IMR-90 (cell line): ENCODE measurements at regions not wholly inside any gene's neighbourhood (a gene's known extent, or its start where the extent isn't known, plus 50 kb on each side); places are given as distances from the start of the nearest gene placed in this dataset.

ENCODE experiments used
- ATAC-seq: fragments of 200-7000 bp; cut with Tn5 transposase; 2 replicates; pipeline ENCODE4 v1.9.1; 2020; ENCODE audit warnings: low read depth, mild to moderate bottlenecking, moderate library complexity
- BruUV-seq: library from RNA; stranded (reverse); fragments of 400-500 nt; replicated peaks from 2 replicates; lab custom pipeline; 2021; lab: Mats Ljungman, UMichigan
- CTCF ChIA-PET: fragments of 300-600 bp; formaldehyde crosslinking; extraction: SDS; loops from one replicate; lab custom pipeline; 2021; ENCODE audit warnings: antibody characterized with exemption; lab: Yijun Ruan, JAX
- POLR2A ChIA-PET: fragments of 300-600 bp; sonication (Branson Sonifier 250); formaldehyde crosslinking; loops from one replicate; lab custom pipeline; 2022; ENCODE audit warnings: antibody characterized with exemption; ENCODE audit not compliant: unreplicated experiment; lab: Charles Lee
- DNase-seq: peaks from one replicate; pipeline ENCODE4 v3.0.0; 2013
- H2AFZ ChIP-seq: replicated peaks from 2 replicates; pipeline ENCODE3; 2013; ENCODE audit warnings: low read length, mild to moderate bottlenecking; ENCODE audit not compliant: poor library complexity
- H2AK5ac ChIP-seq: 2 replicates; pipeline ENCODE4 v1.6.1; 2013; ENCODE audit warnings: low read depth, low read length, inconsistent platforms
- H2AK9ac ChIP-seq: replicated peaks from 2 replicates; pipeline ENCODE3; 2013; ENCODE audit warnings: mild to moderate bottlenecking, low read depth, low read length, moderate library complexity; ENCODE audit not compliant: poor library complexity
- H2BK120ac ChIP-seq: 2 replicates; pipeline ENCODE4 v1.6.1; 2013; ENCODE audit warnings: low read depth, low read length, inconsistent platforms
- H2BK15ac ChIP-seq: 3 replicates; pipeline ENCODE4 v1.6.1; 2013; ENCODE audit warnings: low read depth, low read length, inconsistent platforms
- H2BK20ac ChIP-seq: 2 replicates; pipeline ENCODE4 v1.6.1; 2013; ENCODE audit warnings: low read depth, mild to moderate bottlenecking, inconsistent platforms, low read length, moderate library complexity
- H2BK5ac ChIP-seq: 2 replicates; pipeline ENCODE4 v1.6.1; 2013; ENCODE audit warnings: mild to moderate bottlenecking, low read depth, low read length, inconsistent platforms; ENCODE audit not compliant: poor library complexity, severe bottlenecking
- H3K14ac ChIP-seq: replicated peaks from 2 replicates; pipeline ENCODE4 v1.6.1; 2013; ENCODE audit warnings: low read depth, low read length, inconsistent platforms
- H3K18ac ChIP-seq: 2 replicates; pipeline ENCODE4 v1.6.1; 2013; ENCODE audit warnings: low read depth, low read length, control low read depth
- H3K23ac ChIP-seq: 2 replicates; pipeline ENCODE4 v1.6.1; 2013; ENCODE audit warnings: low read depth, low read length, inconsistent platforms
- H3K27ac ChIP-seq: 2 replicates; pipeline ENCODE4 v1.5.1; 2013; ENCODE audit warnings: mild to moderate bottlenecking, control low read depth, low read length; ENCODE audit not compliant: insufficient read depth
- H3K27me3 ChIP-seq: 2 replicates; pipeline ENCODE4 v1.6.1; 2013; ENCODE audit warnings: low read length; ENCODE audit not compliant: control insufficient read depth, insufficient read depth
- H3K36me3 ChIP-seq: 2 replicates; pipeline ENCODE4 v1.6.1; 2013; ENCODE audit warnings: low read length, mixed read lengths; ENCODE audit not compliant: control insufficient read depth, insufficient read depth
- H3K4ac ChIP-seq: 2 replicates; pipeline ENCODE4 v1.6.1; 2013; ENCODE audit warnings: low read depth, low read length, inconsistent platforms
- H3K4me1 ChIP-seq: 2 replicates; pipeline ENCODE4 v1.6.1; 2013; ENCODE audit warnings: low read length, mixed read lengths; ENCODE audit not compliant: control insufficient read depth, insufficient read depth
- H3K4me2 ChIP-seq: 2 replicates; pipeline ENCODE4 v1.6.1; 2013; ENCODE audit warnings: low read depth, mild to moderate bottlenecking, control low read depth, low read length, moderate library complexity
- H3K4me3 ChIP-seq: 2 replicates; pipeline ENCODE4 v1.5.1; 2013; ENCODE audit warnings: low read depth, mild to moderate bottlenecking, control low read depth, low read length, moderate library complexity; ENCODE audit not compliant: insufficient read depth
- H3K56ac ChIP-seq: 2 replicates; pipeline ENCODE4 v1.6.1; 2013; ENCODE audit warnings: low read length, inconsistent platforms; ENCODE audit not compliant: insufficient read depth; ENCODE audit errors: extremely low read depth
- H3K79me1 ChIP-seq, 2 experiments: 2 replicates each; pipeline ENCODE4 v1.6.1; 2013; ENCODE audit warnings: low read length in 2 of 2, inconsistent platforms in 1 of 2, low read depth in 1 of 2
- H3K9ac ChIP-seq: 2 replicates; pipeline ENCODE4 v1.6.1; 2013; ENCODE audit warnings: low read depth, low read length, control low read depth
- H3K9me1 ChIP-seq: 2 replicates; pipeline ENCODE4 v1.6.1; 2013; ENCODE audit warnings: low read length, inconsistent platforms; ENCODE audit not compliant: insufficient read depth
- H3K9me3 ChIP-seq: 2 replicates; pipeline ENCODE4 v1.6.1; 2013; ENCODE audit warnings: low read length; ENCODE audit not compliant: control insufficient read depth, insufficient read depth
- H4K20me1 ChIP-seq: 2 replicates; pipeline ENCODE4 v1.6.1; 2013; ENCODE audit warnings: low read length, inconsistent platforms; ENCODE audit not compliant: insufficient read depth
- H4K5ac ChIP-seq: 2 replicates; pipeline ENCODE4 v1.6.1; 2013; ENCODE audit warnings: mild to moderate bottlenecking, low read depth, low read length, control low read depth
- H4K8ac ChIP-seq, 2 experiments: 2 replicates each; pipeline ENCODE4 v1.6.1; 2013; ENCODE audit warnings: low read depth in 2 of 2, low read length in 2 of 2, control low read depth in 1 of 2, inconsistent platforms in 1 of 2
- H4K91ac ChIP-seq: 2 replicates; pipeline ENCODE4 v1.6.1; 2013; ENCODE audit warnings: low read depth, low read length, inconsistent platforms; ENCODE audit not compliant: insufficient read depth
- BHLHE40 ChIP-seq: fragments of 150-350 bp; IDR thresholded peaks from 2 replicates; pipeline ENCODE4 v1.6.1; 2016; ENCODE audit warnings: mild to moderate bottlenecking, low read depth, low read length
- CEBPB ChIP-seq: IDR thresholded peaks from 2 replicates; pipeline ENCODE4 v1.6.1; 2012; ENCODE audit warnings: low read depth, low read length, improper control_type of control experiment
- CHD1 ChIP-seq: IDR thresholded peaks from 2 replicates; pipeline ENCODE4 v1.6.1; 2012; ENCODE audit warnings: low read depth, low read length, improper control_type of control experiment
- FOS ChIP-seq: fragments of 150-350 bp; IDR thresholded peaks from 2 replicates; pipeline ENCODE4 v1.6.1; 2016; ENCODE audit warnings: low read depth, low read length
- MAFK ChIP-seq: IDR thresholded peaks from 2 replicates; pipeline ENCODE4 v1.6.1; 2012; ENCODE audit warnings: low read depth, low read length, improper control_type of control experiment
- MAZ ChIP-seq: IDR thresholded peaks from 2 replicates; pipeline ENCODE4 v1.6.1; 2012; ENCODE audit warnings: low read depth, mild to moderate bottlenecking, low read length, improper control_type of control experiment, moderate library complexity, borderline replicate concordance
- MXI1 ChIP-seq: IDR thresholded peaks from 2 replicates; pipeline ENCODE4 v1.6.1; 2012; ENCODE audit warnings: low read depth, mild to moderate bottlenecking, low read length, moderate library complexity, borderline replicate concordance
- NFE2L2 ChIP-seq: fragments of 150-350 bp; IDR thresholded peaks from 2 replicates; pipeline ENCODE4 v1.6.1; 2016; ENCODE audit warnings: low read depth, mild to moderate bottlenecking, low read length
- RAD21 ChIP-seq: IDR thresholded peaks from 2 replicates; pipeline ENCODE4 v1.6.1; 2012; ENCODE audit warnings: low read length, improper control_type of control experiment
- RFX5 ChIP-seq: IDR thresholded peaks from 2 replicates; pipeline ENCODE4 v1.8.0; 2012; ENCODE audit warnings: low read depth, mild to moderate bottlenecking, low read length, moderate library complexity
- SMC3 ChIP-seq: fragments of 150-350 bp; IDR thresholded peaks from 2 replicates; pipeline ENCODE4 v1.6.1; 2016; ENCODE audit warnings: low read depth, mild to moderate bottlenecking, antibody characterized with exemption, low read length, moderate library complexity
- WGBS, 2 experiments: methylation state at CpG; one replicate each; pipeline versions ENCODE4 v1.1.5 to v1.1.7; 2013; ENCODE audit warnings: missing lambda C conversion rate in 2 of 2; ENCODE audit not compliant: insufficient read length in 1 of 2; ENCODE audit errors: extremely low coverage in 2 of 2; 5-methylcytosine and 5-hydroxymethylcytosine counted together
- dilution Hi-C: fragments of 300-500 bp; cut with HindIII; formaldehyde crosslinking; loops from one replicate; pipeline ENCODE4 v1.14.3; 2018; ENCODE audit warnings: low sequenced_read_pairs; ENCODE audit not compliant: unreplicated experiment
- in situ Hi-C: fragments of 300-500 bp; cut with MboI; formaldehyde crosslinking; loops from 3 replicates; pipeline ENCODE4 v1.14.3; 2019; ENCODE audit warnings: low sequenced_read_pairs, inconsistent platforms, mixed read lengths
- intact Hi-C: fragments of 100-400 bp; cut with micrococcal nuclease; formaldehyde crosslinking; loops from 2 replicates; pipeline ENCODE4 v1.10.0; 2022
- TF ChIP-seq, protein P1 (sequence below): fragments of 150-350 bp; IDR thresholded peaks from 2 replicates; pipeline ENCODE4 v1.6.1; 2016; ENCODE audit warnings: low read depth, mild to moderate bottlenecking, low read length, moderate library complexity, borderline replicate concordance

DNA sequence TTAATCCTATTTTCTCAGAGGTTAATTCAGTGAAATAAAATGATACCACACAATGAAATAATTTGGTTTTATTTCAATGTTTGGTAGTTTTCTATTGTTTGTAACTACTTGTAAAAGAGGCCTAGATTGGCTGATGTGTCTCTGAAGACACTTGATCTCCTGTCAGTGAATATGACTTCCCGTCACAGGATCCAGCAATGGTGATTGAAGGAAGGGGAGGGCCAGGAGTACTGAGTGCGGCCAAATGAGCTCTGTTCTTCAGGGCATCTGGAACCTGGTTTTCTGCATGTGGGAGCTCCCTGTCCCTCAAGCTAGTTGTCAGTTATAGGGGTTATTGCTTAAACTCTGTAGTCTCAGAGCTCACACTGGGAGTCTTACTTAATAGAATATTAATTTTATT is 86.5 kb upstream of the OTUD4 start:
- no peaks in the 10 kb centered on the region for H3K36me3 ChIP-seq
- H3K9me3 ChIP-seq, result no peaks in the 10 kb centered on the region
- no peaks in the 10 kb centered on the region for H3K9me1 ChIP-seq
- no peak overlapping the region for H3K4me3 ChIP-seq
- no peaks in the 10 kb centered on the region for H3K27me3 ChIP-seq
- no peaks in the 10 kb centered on the region for H4K20me1 ChIP-seq
- H3K4me2 ChIP-seq, result no peak overlapping the region
- in situ Hi-C loops (no loop called here), intact Hi-C loops (no loop called here), dilution Hi-C loops (no loop called here)
- H3K9ac ChIP-seq, result no peak overlapping the region
- ATAC-seq (no peak), DNase-seq (no peak)
- no peak overlapping the region for H2AK9ac ChIP-seq
- H3K18ac ChIP-seq, result no peak overlapping the region
- H2BK15ac ChIP-seq, result no peak overlapping the region
- TF ChIP-seq SMC3 (no peak), MAFK (no peak), RAD21 (no peak), CHD1 (no peak), RFX5 (no peak), NFE2L2 (no peak), MAZ (no peak), MXI1 (no peak), BHLHE40 (no peak), FOS (no peak), CEBPB (no peak)
- TF ChIP-seq, protein P1, sequence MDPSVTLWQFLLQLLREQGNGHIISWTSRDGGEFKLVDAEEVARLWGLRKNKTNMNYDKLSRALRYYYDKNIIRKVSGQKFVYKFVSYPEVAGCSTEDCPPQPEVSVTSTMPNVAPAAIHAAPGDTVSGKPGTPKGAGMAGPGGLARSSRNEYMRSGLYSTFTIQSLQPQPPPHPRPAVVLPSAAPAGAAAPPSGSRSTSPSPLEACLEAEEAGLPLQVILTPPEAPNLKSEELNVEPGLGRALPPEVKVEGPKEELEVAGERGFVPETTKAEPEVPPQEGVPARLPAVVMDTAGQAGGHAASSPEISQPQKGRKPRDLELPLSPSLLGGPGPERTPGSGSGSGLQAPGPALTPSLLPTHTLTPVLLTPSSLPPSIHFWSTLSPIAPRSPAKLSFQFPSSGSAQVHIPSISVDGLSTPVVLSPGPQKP, result no peak
- no peak overlapping the region for H2AK5ac ChIP-seq
- POLR2A ChIA-PET, result no interaction called here
- no peak overlapping the region for H2BK120ac ChIP-seq
- H2AFZ ChIP-seq, result no peak overlapping the region
- no peaks in the 10 kb centered on the region for H3K4me1 ChIP-seq
- no peak overlapping the region for H4K5ac ChIP-seq
- WGBS, 2 experiments, result 100% methylated on average over 1 of the region's 2 CpGs; no CpG with 5 or more reads in 1 of the 2 experiments
- no peak overlapping the region for H4K91ac ChIP-seq
- CTCF ChIA-PET, result interaction anchor here (0.6 kb wide), 1 partner anchor 635 kb away, joined by 3 read pairs; no protein-coding TSS in a partner anchor
- H3K23ac ChIP-seq, result no peak overlapping the region
- H2BK5ac ChIP-seq, result no peak overlapping the region
- H2BK20ac ChIP-seq, result no peak overlapping the region
- H3K27ac ChIP-seq, result no peak overlapping the region
- H3K79me1 ChIP-seq, result no peaks in the 10 kb centered on the region
- no peak overlapping the region for H3K4ac ChIP-seq
- H3K14ac ChIP-seq, result no peak overlapping the region
- no peak overlapping the region for H3K56ac ChIP-seq
- H4K8ac ChIP-seq, result no peak overlapping the region
- BruUV-seq, result no TSS peak
